ENCODE measurements at regions not wholly inside any gene's neighbourhood (a gene's known extent, or its start where the extent isn't known, plus 50 kb on each side); places are given as distances from the start of the nearest gene placed in this dataset.

- H3K4me1 ChIP-seq: no peaks in the 10 kb centered on the region
- no peak overlapping the region for H3K27ac ChIP-seq
- DNase-seq (ENCODE audit: low spot score): no peak
- no peaks in the 10 kb centered on the region for H3K27me3 ChIP-seq
- no peak overlapping the region for H3K4me3 ChIP-seq
- H3K9me3 ChIP-seq: peaks cover 0 to 7% of the 10 kb centered on the region in 2 donors
- H3K36me3 ChIP-seq: no peaks in the 10 kb centered on the region
- no peak for TF ChIP-seq CTCF (IDR thresholded peaks at IDR 0.05)
Observed at GRCh38 chrX:39779952-39780783, 317.6 kb downstream of the BCOR start.

- H3K27me3 ChIP-seq: no peaks in the 10 kb centered on the region
- DNase-seq (ENCODE audit: low spot score): no peak
- H3K4me1 ChIP-seq: no peaks in the 10 kb centered on the region
- H3K27ac ChIP-seq: no peak overlapping the region
- H3K9me3 ChIP-seq: peaks cover 0 to 7% of the 10 kb centered on the region in 2 donors
- no peak for TF ChIP-seq CTCF (IDR thresholded peaks at IDR 0.05)
- H3K36me3 ChIP-seq: no peaks in the 10 kb centered on the region
- no peak overlapping the region for H3K4me3 ChIP-seq
Observed at GRCh38 chrX:39782276-39782675, 315.5 kb downstream of the BCOR start.

GRCh38 chrX:39787999-39788398 is 309.8 kb downstream of the BCOR start:
- Histone ChIP-seq H3K36me3 (no peaks in the 10 kb centered on the region), H3K4me3 (no peak overlapping the region), H3K4me1 (no peaks in the 10 kb centered on the region), H3K27ac (no peak overlapping the region), H3K27me3 (no peaks in the 10 kb centered on the region), H3K9me3 (no peaks in the 10 kb centered on the region)
- no peak for TF ChIP-seq CTCF (IDR thresholded peaks at IDR 0.05)
- no peak for DNase-seq (ENCODE audit: low spot score)

- Histone ChIP-seq H3K27ac (no peak overlapping the region), H3K4me1 (no peaks in the 10 kb centered on the region), H3K9me3 (no peaks in the 10 kb centered on the region), H3K4me3 (no peak overlapping the region), H3K27me3 (no peaks in the 10 kb centered on the region), H3K36me3 (no peaks in the 10 kb centered on the region)
- no peak for DNase-seq (ENCODE audit: low spot score)
- TF ChIP-seq CTCF (IDR thresholded peaks at IDR 0.05): no peak
Observed at GRCh38 chrX:39788521-39788920, 309.2 kb downstream of the BCOR start.

- no peak for DNase-seq (ENCODE audit: low spot score)
- no peak overlapping the region for H3K4me3 ChIP-seq
- TF ChIP-seq CTCF (IDR thresholded peaks at IDR 0.05): no peak
- H3K4me1 ChIP-seq: no peaks in the 10 kb centered on the region
- no peak overlapping the region for H3K27ac ChIP-seq
- peaks cover 0 to 5% of the 10 kb centered on the region in 2 donors for H3K9me3 ChIP-seq
- no peaks in the 10 kb centered on the region for H3K36me3 ChIP-seq
- no peaks in the 10 kb centered on the region for H3K27me3 ChIP-seq
Observed at GRCh38 chrX:39791691-39792090, 306.1 kb downstream of the BCOR start.

GRCh38 chrX:39795605-39796004 is 302.2 kb downstream of the BCOR start:
- no peak for TF ChIP-seq CTCF (IDR thresholded peaks at IDR 0.05)
- Histone ChIP-seq H3K4me3 (no peak overlapping the region), H3K27ac (no peak overlapping the region), H3K36me3 (no peaks in the 10 kb centered on the region), H3K9me3 (peaks cover 0 to 5% of the 10 kb centered on the region in 2 donors), H3K27me3 (no peaks in the 10 kb centered on the region), H3K4me1 (no peaks in the 10 kb centered on the region)
- DNase-seq (ENCODE audit: low spot score): no peak

Measured in right atrium auricular region (tissue), 2 donors.